ENCODE measurements at regions not wholly inside any gene's neighbourhood (a gene's known extent, or its start where the extent isn't known, plus 50 kb on each side); places are given as distances from the start of the nearest gene placed in this dataset.

- TF ChIP-seq CTCF (IDR thresholded peaks at IDR 0.05): no peak
- no peak for TF ChIP-seq POLR2A (IDR thresholded peaks at IDR 0.05)
- no peak for TF ChIP-seq EP300 (IDR thresholded peaks at IDR 0.05)
Measured at GRCh38 chr11:95375886-95376285, 144.9 kb upstream of the SESN3 start.

All from ovary (tissue), 3 donors.